LHCN-M2 (cell line): ENCODE measurements at regions not wholly inside any gene's neighbourhood (a gene's known extent, or its start where the extent isn't known, plus 50 kb on each side); places are given as distances from the start of the nearest gene placed in this dataset.
"Not testable (repeated sequence)": the region's sequence is repeated elsewhere in the genome, so short reads cannot be mapped to it uniquely, and the experiment has no call there.

Source experiments
- DNase-seq: peaks from one replicate; pipeline ENCODE4 v3.0.0-alpha.2; 2012; ENCODE audit warnings: low read depth

DNA sequence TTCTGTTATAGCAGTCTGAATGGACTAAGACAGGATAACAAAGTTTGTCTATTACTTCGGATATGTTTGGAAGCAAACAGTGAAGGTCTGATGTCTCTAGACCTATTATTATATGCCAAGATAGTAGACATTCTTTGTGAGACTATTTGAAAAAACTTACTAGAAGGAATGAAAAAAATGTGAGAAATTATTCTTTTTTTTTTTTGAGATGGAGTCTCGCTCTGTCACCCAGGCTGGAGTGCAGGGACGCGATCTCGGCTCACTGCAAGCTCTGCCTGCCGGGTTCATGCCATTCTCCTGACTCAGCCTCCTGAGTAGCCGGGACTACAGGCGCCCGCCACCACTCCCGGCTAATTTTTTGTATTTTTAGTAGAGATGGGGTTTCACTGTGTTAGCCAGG is 690.7 kb upstream of the SLC35B3 start:
- DNase-seq = not testable (repeated sequence)

GRCh38 chr6:9121549-9121948 is 686.2 kb upstream of the SLC35B3 start:
- DNase-seq = no peak

DNA sequence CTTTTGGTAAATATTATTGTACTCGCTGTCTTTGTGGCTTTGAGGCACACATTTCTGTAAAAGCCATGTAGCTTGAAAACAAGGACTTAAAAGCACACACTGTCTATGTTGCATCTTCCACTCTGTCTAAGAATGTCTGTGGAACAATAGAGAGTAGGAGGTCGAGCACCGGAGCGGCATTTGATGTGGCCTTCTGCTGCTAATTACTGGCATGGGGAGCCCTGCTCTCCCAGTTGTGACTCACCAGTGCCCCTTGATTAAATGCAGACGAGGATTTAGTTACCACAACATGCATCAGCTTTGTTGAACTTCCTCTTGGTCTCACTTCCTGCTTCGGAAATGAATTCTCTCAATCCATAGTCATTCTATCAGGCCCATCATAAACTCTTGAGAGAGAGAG is 680.7 kb upstream of the SLC35B3 start:
- no peak for DNase-seq

GRCh38 chr6:9112544-9112943 is 677.2 kb upstream of the SLC35B3 start:
- no peak for DNase-seq

- DNase-seq = no peak
These were observed 668.7 kb upstream of the SLC35B3 start for GRCh38 chr6:9103876-9104521.

DNA sequence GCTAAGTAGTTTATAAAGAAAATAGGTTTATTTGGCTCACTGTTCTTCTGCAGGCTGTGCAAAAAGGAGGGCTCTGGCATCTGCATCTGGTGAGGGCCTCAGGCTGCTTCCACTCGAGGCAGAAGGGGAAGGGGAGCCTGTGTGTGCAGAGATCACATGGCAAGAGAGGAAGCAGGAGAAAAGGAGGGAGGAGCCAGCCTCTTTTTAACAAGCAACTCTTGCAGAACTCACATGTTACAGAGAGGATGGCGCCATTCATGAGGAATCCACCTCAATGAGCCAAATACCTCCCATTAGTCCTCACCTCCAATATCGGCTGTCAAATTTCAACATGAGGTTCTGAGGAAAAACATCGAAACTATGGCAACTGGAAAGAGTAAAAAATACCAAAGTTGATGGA is 666.6 kb upstream of the SLC35B3 start:
- no peak for DNase-seq

- DNase-seq = no peak
These were observed 665.7 kb upstream of the SLC35B3 start for GRCh38 chr6:9100869-9101580.

DNA sequence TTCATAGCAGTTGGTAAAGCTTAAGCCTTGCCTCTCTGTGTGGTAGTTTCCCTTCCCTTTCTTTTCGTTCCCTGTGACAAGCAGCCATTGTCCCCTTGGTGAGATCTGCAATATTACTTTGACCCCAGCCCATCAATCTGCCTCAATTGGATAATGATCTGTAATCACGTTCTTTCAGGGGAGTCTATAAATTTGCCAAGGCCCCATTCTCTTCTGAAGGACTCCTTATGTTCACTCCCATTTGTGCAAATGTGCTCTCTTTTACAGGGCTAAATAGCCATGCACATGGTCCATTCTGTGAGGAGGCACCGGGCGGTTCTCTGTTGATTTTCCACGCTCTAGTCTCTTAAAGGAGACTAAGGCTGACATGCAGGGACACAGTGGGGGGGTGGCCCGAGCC is 660.4 kb upstream of the SLC35B3 start:
- DNase-seq = no peak

DNA sequence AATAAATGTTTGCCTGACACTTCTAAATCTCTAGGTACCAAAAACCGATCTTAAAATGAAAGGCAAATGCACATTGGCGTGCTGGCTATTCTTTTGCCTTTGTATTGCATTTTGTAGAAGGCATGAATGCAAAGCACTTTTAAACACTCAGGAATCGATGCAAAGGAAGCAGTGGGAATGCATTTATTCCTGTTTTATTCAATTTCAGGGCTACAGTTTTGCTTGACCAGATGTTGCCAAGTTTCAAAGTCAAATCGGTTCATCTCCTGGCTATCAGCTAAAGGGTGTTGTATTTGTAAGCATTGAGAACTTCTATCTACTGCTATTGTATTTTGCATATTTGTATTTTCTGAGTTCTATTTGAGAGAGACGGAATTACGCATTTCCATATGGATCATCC is 659.8 kb upstream of the SLC35B3 start:
- no peak for DNase-seq

DNA sequence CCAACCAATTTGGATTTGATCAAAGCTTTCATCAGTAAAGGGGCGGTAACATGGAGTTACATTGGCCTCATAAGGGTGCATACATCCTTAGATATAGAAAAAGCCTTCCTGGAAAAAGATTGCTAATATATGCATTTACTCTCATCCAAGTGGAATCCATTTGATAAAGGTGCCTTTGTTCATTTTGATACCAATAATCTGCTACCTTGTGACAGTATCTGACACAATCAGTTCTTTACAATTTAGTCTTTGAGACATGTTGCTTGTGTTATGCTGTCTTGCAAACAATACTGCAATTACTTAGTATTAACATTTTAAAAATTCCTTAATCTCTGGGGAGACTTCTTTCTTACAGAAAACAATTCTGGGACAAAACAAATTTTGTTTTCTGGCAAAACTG is 654.4 kb upstream of the SLC35B3 start:
- no peak for DNase-seq

DNA sequence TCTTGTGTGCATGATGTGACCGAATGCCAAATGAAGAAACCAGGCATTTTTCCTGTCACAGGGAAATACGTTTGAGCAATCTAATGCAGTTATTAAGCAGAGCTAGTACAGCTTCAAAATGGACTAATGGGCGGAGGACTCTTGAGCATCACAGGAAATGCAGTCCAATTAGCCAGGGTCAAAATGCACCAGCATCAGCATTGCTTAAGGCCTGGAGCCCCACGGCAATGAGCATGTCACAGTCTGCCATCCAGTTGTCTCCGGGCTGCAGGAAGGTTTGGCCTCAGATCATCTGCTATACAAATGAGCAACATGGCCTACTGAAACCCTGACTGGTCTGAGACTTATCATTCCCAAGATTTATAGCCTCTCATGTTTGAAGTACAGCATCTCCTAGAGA is 652.1 kb upstream of the SLC35B3 start:
- DNase-seq = no peak

DNA sequence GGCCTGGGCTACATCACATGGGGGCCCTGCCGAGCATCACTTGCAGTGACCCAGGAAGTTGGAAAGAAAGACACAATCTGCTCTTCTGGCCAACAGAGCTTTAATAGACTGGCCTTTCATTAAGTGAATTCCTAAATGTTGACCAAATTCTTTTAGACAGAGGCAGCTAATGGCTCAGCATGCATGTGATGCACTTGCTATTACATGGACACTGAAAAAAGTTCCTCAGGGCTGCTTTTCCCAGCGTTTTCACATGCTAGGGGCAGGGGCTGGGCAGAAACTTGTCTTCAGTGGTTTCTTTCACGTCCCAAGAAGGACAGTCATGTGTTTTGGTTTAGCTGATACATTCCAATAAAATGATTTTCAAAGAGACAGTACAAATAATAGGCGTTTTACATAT is 651.0 kb upstream of the SLC35B3 start:
- no peak for DNase-seq

GRCh38 chr6:9085709-9086070 is 650.3 kb upstream of the SLC35B3 start:
- no peak for DNase-seq

GRCh38 chr6:9085054-9085708 is 649.8 kb upstream of the SLC35B3 start:
- DNase-seq = no peak

DNA sequence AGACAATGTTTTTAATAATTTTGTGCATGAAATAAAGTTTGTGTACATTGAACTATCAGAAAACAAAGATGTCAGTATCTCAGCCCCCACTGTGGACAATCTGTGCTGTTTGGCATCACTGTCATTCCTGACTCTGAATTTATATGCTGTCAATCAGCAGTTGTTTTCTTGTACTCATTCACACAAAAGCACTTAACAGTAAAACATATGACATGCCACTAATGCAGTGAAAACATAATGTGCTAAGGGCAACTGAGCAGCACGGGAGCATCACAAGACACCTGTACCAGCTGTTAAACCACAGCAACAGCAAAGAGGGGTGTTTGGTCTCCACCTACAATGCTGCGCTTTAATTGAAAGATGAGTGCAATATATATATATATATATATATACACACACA is 647.8 kb upstream of the SLC35B3 start:
- no peak for DNase-seq

GRCh38 chr6:9066726-9067125 is 631.4 kb upstream of the SLC35B3 start:
- no peak for DNase-seq

GRCh38 chr6:9064156-9064555 is 628.8 kb upstream of the SLC35B3 start:
- DNase-seq = no peak

- no peak for DNase-seq
These were observed 627.3 kb upstream of the SLC35B3 start for GRCh38 chr6:9062596-9062995.

DNA sequence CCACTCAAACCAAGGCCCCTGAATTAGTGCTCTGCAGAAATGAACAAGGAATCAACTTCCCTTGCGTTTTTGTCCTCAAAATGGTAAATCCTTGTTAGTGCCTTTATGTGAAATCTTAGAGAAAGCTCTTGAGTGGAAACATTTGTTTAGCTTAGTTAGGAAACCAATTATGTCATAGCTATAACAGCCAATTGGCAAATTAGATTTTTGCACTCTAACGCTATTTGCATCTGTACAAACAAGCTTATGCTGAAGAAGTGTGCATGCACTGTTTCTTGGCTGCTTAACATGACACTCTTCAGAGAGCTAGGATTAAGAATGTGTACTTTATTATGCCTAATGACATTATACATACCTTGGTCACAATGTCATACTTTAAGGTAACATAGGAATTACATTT is 622.6 kb upstream of the SLC35B3 start:
- DNase-seq = no peak

DNA sequence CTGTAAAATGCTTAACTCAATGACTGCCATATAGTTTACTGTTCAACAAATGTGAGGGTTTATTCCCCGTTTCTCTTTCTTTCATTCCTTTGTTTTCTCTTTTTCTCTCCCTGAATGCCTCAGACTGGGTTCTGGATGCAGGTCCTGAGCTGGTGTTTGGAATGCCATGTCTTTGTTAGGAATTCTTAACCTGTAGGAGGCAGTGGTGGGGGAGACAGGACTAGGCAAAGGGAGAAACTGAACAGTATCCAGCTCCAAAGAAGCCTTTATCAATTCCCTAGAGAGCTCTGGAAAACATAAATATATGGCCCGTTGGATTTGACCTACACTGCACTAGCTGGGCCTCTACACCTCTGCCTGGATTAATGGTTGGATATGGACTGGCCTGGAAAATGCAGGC is 621.2 kb upstream of the SLC35B3 start:
- no peak for DNase-seq

GRCh38 chr6:9044426-9044825 is 609.1 kb upstream of the SLC35B3 start:
- DNase-seq = no peak

DNA sequence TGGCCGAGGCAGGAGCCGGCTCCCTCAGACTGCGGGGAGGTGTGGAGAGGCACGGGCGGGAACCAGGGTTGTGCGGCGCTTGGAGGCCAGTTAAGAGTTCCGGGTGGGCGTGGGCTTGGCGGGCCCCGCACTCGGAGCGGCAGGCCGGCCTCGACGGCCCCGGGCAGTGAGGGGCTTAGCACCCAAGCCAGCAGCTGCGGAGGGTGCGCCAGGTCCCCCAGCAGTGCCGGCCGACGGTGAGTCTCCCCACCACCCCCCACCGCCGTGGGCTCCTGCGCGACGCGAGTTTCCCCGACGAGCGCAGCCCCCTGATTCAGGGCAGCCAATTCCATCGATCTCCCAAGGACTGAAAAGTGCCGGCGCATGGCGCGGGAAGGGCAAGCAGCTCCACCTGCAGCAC is 605.4 kb upstream of the SLC35B3 start:
- DNase-seq = no peak

GRCh38 chr6:9039258-9039657 is 603.9 kb upstream of the SLC35B3 start:
- DNase-seq = no peak
